ENCODE measurements at regions not wholly inside any gene's neighbourhood (a gene's known extent, or its start where the extent isn't known, plus 50 kb on each side); places are given as distances from the start of the nearest gene placed in this dataset.

GRCh38 chr6:28747631-28748157, 176.1 kb downstream of the TRIM27 start:
- Histone ChIP-seq H3K27me3 (ENCODE audit: control insufficient read depth in 2 of 2, insufficient read depth in 1 of 2, low read length in 1 of 2) (peaks cover 12 to 31% of the 10 kb centered on the region in 2 donors), H3K4me3 (ENCODE audit: low read length in 2 of 2) (no peak overlapping the region), H3K27ac (ENCODE audit: low read depth in 1 of 2, low read length in 1 of 2) (no peak overlapping the region), H3K9me3 (ENCODE audit: control insufficient read depth in 2 of 2, insufficient read depth in 1 of 2, low read length in 1 of 2) (peaks cover 1 to 3% of the 10 kb centered on the region in 2 donors), H3K4me1 (ENCODE audit: control insufficient read depth in 2 of 2, insufficient read depth in 2 of 2, low read length in 2 of 2) (no peaks in the 10 kb centered on the region), H3K36me3 (ENCODE audit: control insufficient read depth in 2 of 2, insufficient read depth in 2 of 2, low read length in 1 of 2) (no peaks in the 10 kb centered on the region)
- 25% methylated on average over 19 of the region's 19 CpGs for WGBS
- no peak for DNase-seq (ENCODE audit: low read depth in 6 of 9, low spot score in 9 of 9)

- WGBS = 55% methylated on average over 2 of the region's 2 CpGs
- peaks cover 9 to 27% of the 10 kb centered on the region in 2 donors for H3K27me3 ChIP-seq (ENCODE audit: control insufficient read depth in 2 of 2, insufficient read depth in 1 of 2, low read length in 1 of 2)
Measured at GRCh38 chr6:28748192-28748591, 175.6 kb downstream of the TRIM27 start.

GRCh38 chr6:28750926-28751458, 172.8 kb downstream of the TRIM27 start:
- H3K27ac ChIP-seq (ENCODE audit: low read depth in 1 of 2, low read length in 1 of 2) = no peak overlapping the region
- DNase-seq (ENCODE audit: low read depth in 6 of 9, low spot score in 9 of 9) = no peak
- peaks cover 5 to 18% of the 10 kb centered on the region in 2 donors for H3K27me3 ChIP-seq (ENCODE audit: control insufficient read depth in 2 of 2, insufficient read depth in 1 of 2, low read length in 1 of 2)
- H3K36me3 ChIP-seq (ENCODE audit: control insufficient read depth in 2 of 2, insufficient read depth in 2 of 2, low read length in 1 of 2) = no peaks in the 10 kb centered on the region
- no peak overlapping the region for H3K4me3 ChIP-seq (ENCODE audit: low read length in 2 of 2)
- whole genome bisulfite sequencing = 73% methylated on average over 1 of the region's 1 CpG
- no peaks in the 10 kb centered on the region for H3K4me1 ChIP-seq (ENCODE audit: control insufficient read depth in 2 of 2, insufficient read depth in 2 of 2, low read length in 2 of 2)
- peaks cover 1 to 3% of the 10 kb centered on the region in 2 donors for H3K9me3 ChIP-seq (ENCODE audit: control insufficient read depth in 2 of 2, insufficient read depth in 1 of 2, low read length in 1 of 2)

More at GRCh38 chr6:28748192-28748591, 175.6 kb downstream of the TRIM27 start:
- Histone ChIP-seq H3K36me3 (ENCODE audit: control insufficient read depth in 2 of 2, insufficient read depth in 2 of 2, low read length in 1 of 2) (no peaks in the 10 kb centered on the region), H3K9me3 (ENCODE audit: control insufficient read depth in 2 of 2, insufficient read depth in 1 of 2, low read length in 1 of 2) (peaks cover 1 to 3% of the 10 kb centered on the region in 2 donors), H3K4me1 (ENCODE audit: control insufficient read depth in 2 of 2, insufficient read depth in 2 of 2, low read length in 2 of 2) (no peaks in the 10 kb centered on the region), H3K4me3 (ENCODE audit: low read length in 2 of 2) (no peak overlapping the region), H3K27ac (ENCODE audit: low read depth in 1 of 2, low read length in 1 of 2) (no peak overlapping the region)
- DNase-seq (ENCODE audit: low read depth in 6 of 9, low spot score in 9 of 9) = no peak

- Histone ChIP-seq H3K4me3 (ENCODE audit: low read length in 2 of 2) (no peak overlapping the region), H3K27me3 (ENCODE audit: control insufficient read depth in 2 of 2, insufficient read depth in 1 of 2, low read length in 1 of 2) (peaks cover 5 to 21% of the 10 kb centered on the region in 2 donors)
- 53% methylated on average over 12 of the region's 12 CpGs for whole genome bisulfite sequencing
Measured at GRCh38 chr6:28751514-28751913, 172.3 kb downstream of the TRIM27 start.

GRCh38 chr6:28751963-28752350, 171.8 kb downstream of the TRIM27 start:
- no peak overlapping the region for H3K4me3 ChIP-seq (ENCODE audit: low read length in 2 of 2)
- peaks cover 5 to 21% of the 10 kb centered on the region in 2 donors for H3K27me3 ChIP-seq (ENCODE audit: control insufficient read depth in 2 of 2, insufficient read depth in 1 of 2, low read length in 1 of 2)
- 84% methylated on average over 2 of the region's 2 CpGs for WGBS

More at GRCh38 chr6:28751514-28751913, 172.3 kb downstream of the TRIM27 start:
- H3K27ac ChIP-seq (ENCODE audit: low read depth in 1 of 2, low read length in 1 of 2) = no peak overlapping the region
- no peak for DNase-seq (ENCODE audit: low read depth in 6 of 9, low spot score in 9 of 9)
- no peaks in the 10 kb centered on the region for H3K36me3 ChIP-seq (ENCODE audit: control insufficient read depth in 2 of 2, insufficient read depth in 2 of 2, low read length in 1 of 2)
- H3K9me3 ChIP-seq (ENCODE audit: control insufficient read depth in 2 of 2, insufficient read depth in 1 of 2, low read length in 1 of 2) = peaks cover 1 to 3% of the 10 kb centered on the region in 2 donors
- H3K4me1 ChIP-seq (ENCODE audit: control insufficient read depth in 2 of 2, insufficient read depth in 2 of 2, low read length in 2 of 2) = no peaks in the 10 kb centered on the region

GRCh38 chr6:28757429-28758045, 166.2 kb downstream of the TRIM27 start:
- H3K4me1 ChIP-seq (ENCODE audit: control insufficient read depth in 2 of 2, insufficient read depth in 2 of 2, low read length in 2 of 2) = no peaks in the 10 kb centered on the region
- H3K9me3 ChIP-seq (ENCODE audit: control insufficient read depth in 2 of 2, insufficient read depth in 1 of 2, low read length in 1 of 2) = no peaks in the 10 kb centered on the region
- no peak overlapping the region for H3K4me3 ChIP-seq (ENCODE audit: low read length in 2 of 2)
- no peaks in the 10 kb centered on the region for H3K36me3 ChIP-seq (ENCODE audit: control insufficient read depth in 2 of 2, insufficient read depth in 2 of 2, low read length in 1 of 2)
- no peak overlapping the region for H3K27ac ChIP-seq (ENCODE audit: low read depth in 1 of 2, low read length in 1 of 2)
- DNase-seq (ENCODE audit: low read depth in 6 of 9, low spot score in 9 of 9) = no peak
- peaks cover 0 to 22% of the 10 kb centered on the region in 2 donors for H3K27me3 ChIP-seq (ENCODE audit: control insufficient read depth in 2 of 2, insufficient read depth in 1 of 2, low read length in 1 of 2)
- WGBS = 69% methylated on average over 33 of the region's 33 CpGs

More at GRCh38 chr6:28751963-28752350, 171.8 kb downstream of the TRIM27 start:
- H3K4me1 ChIP-seq (ENCODE audit: control insufficient read depth in 2 of 2, insufficient read depth in 2 of 2, low read length in 2 of 2) = no peaks in the 10 kb centered on the region
- no peak for DNase-seq (ENCODE audit: low read depth in 6 of 9, low spot score in 9 of 9)
- peaks cover 1 to 3% of the 10 kb centered on the region in 2 donors for H3K9me3 ChIP-seq (ENCODE audit: control insufficient read depth in 2 of 2, insufficient read depth in 1 of 2, low read length in 1 of 2)
- H3K36me3 ChIP-seq (ENCODE audit: control insufficient read depth in 2 of 2, insufficient read depth in 2 of 2, low read length in 1 of 2) = no peaks in the 10 kb centered on the region
- H3K27ac ChIP-seq (ENCODE audit: low read depth in 1 of 2, low read length in 1 of 2) = no peak overlapping the region

- Histone ChIP-seq H3K4me1 (ENCODE audit: control insufficient read depth in 2 of 2, insufficient read depth in 2 of 2, low read length in 2 of 2) (no peaks in the 10 kb centered on the region), H3K27ac (ENCODE audit: low read depth in 1 of 2, low read length in 1 of 2) (no peak overlapping the region), H3K4me3 (ENCODE audit: low read length in 2 of 2) (no peak overlapping the region), H3K27me3 (ENCODE audit: control insufficient read depth in 2 of 2, insufficient read depth in 1 of 2, low read length in 1 of 2) (peaks cover 2 to 25% of the 10 kb centered on the region in 2 donors), H3K9me3 (ENCODE audit: control insufficient read depth in 2 of 2, insufficient read depth in 1 of 2, low read length in 1 of 2) (no peaks in the 10 kb centered on the region), H3K36me3 (ENCODE audit: control insufficient read depth in 2 of 2, insufficient read depth in 2 of 2, low read length in 1 of 2) (no peaks in the 10 kb centered on the region)
- DNase-seq (ENCODE audit: low read depth in 6 of 9, low spot score in 9 of 9) = no peak
- 60% methylated on average over 19 of the region's 19 CpGs for WGBS
Measured at GRCh38 chr6:28758046-28758817, 165.6 kb downstream of the TRIM27 start.

GRCh38 chr6:28758818-28759235, 165.0 kb downstream of the TRIM27 start:
- Histone ChIP-seq H3K27ac (ENCODE audit: low read depth in 1 of 2, low read length in 1 of 2) (no peak overlapping the region), H3K4me3 (ENCODE audit: low read length in 2 of 2) (no peak overlapping the region), H3K36me3 (ENCODE audit: control insufficient read depth in 2 of 2, insufficient read depth in 2 of 2, low read length in 1 of 2) (no peaks in the 10 kb centered on the region), H3K4me1 (ENCODE audit: control insufficient read depth in 2 of 2, insufficient read depth in 2 of 2, low read length in 2 of 2) (no peaks in the 10 kb centered on the region), H3K9me3 (ENCODE audit: control insufficient read depth in 2 of 2, insufficient read depth in 1 of 2, low read length in 1 of 2) (no peaks in the 10 kb centered on the region), H3K27me3 (ENCODE audit: control insufficient read depth in 2 of 2, insufficient read depth in 1 of 2, low read length in 1 of 2) (peaks cover 7 to 31% of the 10 kb centered on the region in 2 donors)
- WGBS = 68% methylated on average over 6 of the region's 6 CpGs
- no peak for DNase-seq (ENCODE audit: low read depth in 6 of 9, low spot score in 9 of 9)

Measured in thymus (tissue), 11 donors.